GM23248 (cell line): ENCODE measurements at regions not wholly inside any gene's neighbourhood (a gene's known extent, or its start where the extent isn't known, plus 50 kb on each side); places are given as distances from the start of the nearest gene placed in this dataset.
"Not testable (repeated sequence)": the region's sequence is repeated elsewhere in the genome, so short reads cannot be mapped to it uniquely, and the experiment has no call there.

Experiments
- DNase-seq: peaks from one replicate; pipeline ENCODE4 v3.0.0-alpha.2; 2015
- H2AFZ ChIP-seq: fragments of 200-600 bp; sonication (generic); 2 replicates; pipeline ENCODE4 v1.6.1; 2016; ENCODE audit warnings: antibody characterized with exemption
- H3F3A ChIP-seq: fragments of 200-600 bp; sonication (generic); 2 replicates; pipeline ENCODE4 v1.6.1; 2016; ENCODE audit warnings: mild to moderate bottlenecking, antibody characterized with exemption, mixed run types; ENCODE audit not compliant: insufficient read depth
- H3K27ac ChIP-seq: fragments of 200-600 bp; sonication (generic); 2 replicates; pipeline ENCODE4 v1.5.1; 2016; ENCODE audit warnings: mild to moderate bottlenecking
- H3K27me3 ChIP-seq: fragments of 200-600 bp; sonication (generic); replicated peaks from 2 replicates; pipeline ENCODE4 v1.6.1; 2016; ENCODE audit warnings: mild to moderate bottlenecking; ENCODE audit not compliant: insufficient read depth
- H3K36me3 ChIP-seq: fragments of 200-600 bp; sonication (generic); 2 replicates; pipeline ENCODE4 v1.6.1; 2016; ENCODE audit warnings: low read depth, mild to moderate bottlenecking
- H3K4me1 ChIP-seq: fragments of 200-600 bp; sonication (generic); 2 replicates; pipeline ENCODE4 v1.6.1; 2016; ENCODE audit warnings: mild to moderate bottlenecking; ENCODE audit not compliant: insufficient read depth
- H3K4me2 ChIP-seq: fragments of 200-600 bp; sonication (generic); one replicate; pipeline ENCODE4 v1.6.1; 2016; ENCODE audit warnings: mild to moderate bottlenecking; ENCODE audit not compliant: unreplicated experiment
- H3K4me3 ChIP-seq: fragments of 200-600 bp; sonication (generic); 2 replicates; pipeline ENCODE4 v1.5.1; 2016; ENCODE audit warnings: mild to moderate bottlenecking
- H3K79me2 ChIP-seq: fragments of 200-600 bp; sonication (generic); 2 replicates; pipeline ENCODE4 v1.6.1; 2016; ENCODE audit warnings: mild to moderate bottlenecking; ENCODE audit not compliant: insufficient read depth
- H3K9ac ChIP-seq: fragments of 200-600 bp; sonication (generic); 2 replicates; pipeline ENCODE4 v1.6.1; 2016; ENCODE audit warnings: mild to moderate bottlenecking
- H3K9me2 ChIP-seq: fragments of 200-600 bp; sonication (generic); 2 replicates; pipeline ENCODE4 v1.6.1; 2016; ENCODE audit warnings: mixed run types, mild to moderate bottlenecking, moderate library complexity; ENCODE audit not compliant: insufficient read depth
- H3K9me3 ChIP-seq: fragments of 200-600 bp; sonication (generic); one replicate; pipeline ENCODE4 v1.6.1; 2017; ENCODE audit warnings: low read depth
- H4K20me1 ChIP-seq: fragments of 200-600 bp; sonication (generic); 2 replicates; pipeline ENCODE4 v1.6.0; 2016; ENCODE audit not compliant: insufficient read depth
- EZH2 ChIP-seq: fragments of 200-600 bp; sonication (generic); IDR thresholded peaks from 2 replicates; pipeline ENCODE4 v1.6.1; 2018; ENCODE audit warnings: antibody characterized with exemption, mild to moderate bottlenecking; ENCODE audit not compliant: insufficient read depth, poor library complexity, severe bottlenecking
- EZH2phosphoT487 ChIP-seq: fragments of 200-600 bp; sonication (generic); IDR thresholded peaks from 2 replicates; pipeline ENCODE4 v1.6.1; 2018; ENCODE audit warnings: antibody characterized with exemption, moderate library complexity, mild to moderate bottlenecking, low read depth; ENCODE audit not compliant: insufficient read depth
- WGBS, 2 experiments: methylation state at CpG; one replicate each; pipeline ENCODE4 v1.1.6; 2015 to 2017; ENCODE audit warnings: low lambda C conversion rate in 2 of 2, low coverage in 1 of 2; ENCODE audit errors: missing lambda C conversion rate in 2 of 2; 5-methylcytosine and 5-hydroxymethylcytosine counted together
- in situ Hi-C: fragments of 300-500 bp; cut with MboI; formaldehyde crosslinking; loops from 2 replicates; pipeline ENCODE4 v1.15.0; 2020

DNA sequence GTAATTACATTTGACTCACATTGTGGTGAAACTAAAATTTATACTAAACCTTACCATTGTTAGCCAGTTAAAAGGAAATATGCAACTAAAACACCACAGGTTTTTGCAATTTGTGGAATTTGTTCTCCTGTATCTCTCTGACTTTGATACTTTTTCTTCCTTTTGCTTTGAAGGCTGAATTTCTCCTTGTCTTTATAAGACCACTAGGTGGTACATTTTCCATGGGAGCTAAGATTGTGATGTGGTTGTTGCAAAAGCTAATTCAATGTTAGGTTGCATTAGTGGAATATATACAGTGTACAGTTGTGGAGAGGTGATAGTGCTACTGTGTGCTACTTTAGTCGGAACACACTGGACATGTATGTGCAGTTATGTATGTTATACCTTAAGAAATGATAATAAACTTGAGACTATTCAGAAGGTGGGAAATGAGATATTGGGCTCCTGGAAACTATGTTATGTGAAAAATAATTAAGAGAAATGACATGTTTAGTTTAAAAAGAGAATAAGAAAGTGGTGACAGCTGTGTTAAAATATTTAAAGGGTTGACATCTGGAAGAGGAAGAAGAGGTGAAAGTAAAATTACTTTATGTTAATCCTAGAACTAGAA lies 70.3 kb downstream of the ARL9 start:
- H3K36me3 ChIP-seq: no peaks in the 10 kb centered on the region
- H3K27ac ChIP-seq: no peak overlapping the region
- H3F3A ChIP-seq: no peaks in the 10 kb centered on the region
- H3K79me2 ChIP-seq: no peaks in the 10 kb centered on the region
- no peaks in the 10 kb centered on the region for H3K9me2 ChIP-seq
- no peak overlapping the region for H3K4me2 ChIP-seq
- TF ChIP-seq EZH2phosphoT487: no peak
- TF ChIP-seq EZH2: no peak
- no peak overlapping the region for H3K4me3 ChIP-seq
- no peaks in the 10 kb centered on the region for H4K20me1 ChIP-seq
- DNase-seq: peak; percentile 66
- no peaks in the 10 kb centered on the region for H3K4me1 ChIP-seq
- in situ Hi-C loops: no loop called here
- no peak overlapping the region for H2AFZ ChIP-seq
- no peak overlapping the region for H3K9ac ChIP-seq
- H3K27me3 ChIP-seq: peaks cover 9% of the 10 kb centered on the region; the same call in 1 of the 2 replicates
- H3K9me3 ChIP-seq: no peaks in the 10 kb centered on the region
- WGBS, 2 experiments: 0 to 5% methylated on average over 1 of the region's 1 CpG

DNA sequence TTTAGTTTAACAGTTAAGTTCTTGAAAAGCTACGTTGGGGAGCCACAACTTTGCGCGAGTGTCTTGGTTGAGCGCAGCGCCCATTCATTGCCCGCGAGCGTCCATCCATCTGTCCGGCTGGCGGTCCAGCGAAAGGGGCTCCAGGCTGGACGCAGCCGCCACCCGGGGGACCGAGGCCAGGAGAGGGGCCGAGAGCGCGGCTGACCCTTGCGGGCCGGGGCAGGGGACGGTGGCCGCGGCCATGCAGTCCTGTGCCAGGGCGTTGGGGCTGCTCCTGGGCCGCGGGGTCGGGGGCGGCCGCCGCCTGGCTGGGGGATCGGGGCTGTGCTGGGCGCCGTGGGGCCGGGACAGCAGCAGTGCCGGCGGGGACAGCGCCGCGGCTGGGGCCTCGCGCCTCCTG lies 86.8 kb downstream of the ARL9 start:
- H4K20me1 ChIP-seq, H2AFZ ChIP-seq, H3K9ac ChIP-seq, H3K79me2 ChIP-seq, DNase-seq, H3K27ac ChIP-seq, H3K9me2 ChIP-seq, in situ Hi-C loops, H3K4me1 ChIP-seq, H3K4me3 ChIP-seq, H3K9me3 ChIP-seq, H3F3A ChIP-seq, H3K4me2 ChIP-seq, H3K36me3 ChIP-seq: not testable (repeated sequence)
- H3K27me3 ChIP-seq: peaks cover 22% of the 10 kb centered on the region
- WGBS, 2 experiments: 12 to 13% methylated on average over 27 to 36 of the region's 41 CpGs
